Body of pancreas (tissue), 4 donors: ENCODE measurements at regions not wholly inside any gene's neighbourhood (a gene's known extent, or its start where the extent isn't known, plus 50 kb on each side); places are given as distances from the start of the nearest gene placed in this dataset.

ENCODE experiments used
- POLR2A ChIP-seq, 3 donors: fragments of 450-650 bp; IDR thresholded peaks; one replicate each; pipeline ENCODE4 v1.6.1; 2016; ENCODE audit warnings: antibody characterized with exemption in 3 of 3, mild to moderate bottlenecking in 2 of 3
- TF ChIP-seq, protein P1 (sequence below), 7 experiments: fragments of 450-650 bp in 4 of 7; fragments of 200-600 bp in 3 of 7; sonication (generic) in 3 of 7; IDR thresholded peaks; one replicate each; pipeline ENCODE4 v1.5.1; 2016 to 2019; ENCODE audit warnings: antibody characterized with exemption in 7 of 7

DNA sequence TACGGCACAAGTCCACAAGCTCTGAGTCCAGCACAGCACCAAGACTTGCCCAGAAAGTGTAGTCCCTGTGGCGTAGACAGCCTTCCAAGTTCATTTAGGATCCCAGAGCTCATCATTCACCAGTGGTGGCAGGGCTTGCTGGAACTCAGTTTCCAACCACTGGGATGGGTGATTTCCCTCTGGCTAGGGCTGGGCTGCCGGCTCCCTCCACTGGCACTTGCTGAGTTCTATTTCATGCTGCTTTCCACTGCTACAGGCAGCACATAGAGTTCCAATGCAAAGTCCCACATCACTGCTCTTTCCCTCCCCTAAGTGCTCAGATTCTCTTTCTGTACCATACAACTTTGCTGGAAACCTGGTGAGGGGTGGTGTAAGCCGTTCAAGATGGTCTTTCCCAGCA, 510.3 kb upstream of the TMPRSS15 start:
- TF ChIP-seq, protein P1, sequence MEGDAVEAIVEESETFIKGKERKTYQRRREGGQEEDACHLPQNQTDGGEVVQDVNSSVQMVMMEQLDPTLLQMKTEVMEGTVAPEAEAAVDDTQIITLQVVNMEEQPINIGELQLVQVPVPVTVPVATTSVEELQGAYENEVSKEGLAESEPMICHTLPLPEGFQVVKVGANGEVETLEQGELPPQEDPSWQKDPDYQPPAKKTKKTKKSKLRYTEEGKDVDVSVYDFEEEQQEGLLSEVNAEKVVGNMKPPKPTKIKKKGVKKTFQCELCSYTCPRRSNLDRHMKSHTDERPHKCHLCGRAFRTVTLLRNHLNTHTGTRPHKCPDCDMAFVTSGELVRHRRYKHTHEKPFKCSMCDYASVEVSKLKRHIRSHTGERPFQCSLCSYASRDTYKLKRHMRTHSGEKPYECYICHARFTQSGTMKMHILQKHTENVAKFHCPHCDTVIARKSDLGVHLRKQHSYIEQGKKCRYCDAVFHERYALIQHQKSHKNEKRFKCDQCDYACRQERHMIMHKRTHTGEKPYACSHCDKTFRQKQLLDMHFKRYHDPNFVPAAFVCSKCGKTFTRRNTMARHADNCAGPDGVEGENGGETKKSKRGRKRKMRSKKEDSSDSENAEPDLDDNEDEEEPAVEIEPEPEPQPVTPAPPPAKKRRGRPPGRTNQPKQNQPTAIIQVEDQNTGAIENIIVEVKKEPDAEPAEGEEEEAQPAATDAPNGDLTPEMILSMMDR (IDR thresholded peaks at IDR 0.05), result no peak
- no peak for TF ChIP-seq POLR2A (IDR thresholded peaks at IDR 0.05)
